GM18505 (cell line): ENCODE measurements at regions not wholly inside any gene's neighbourhood (a gene's known extent, or its start where the extent isn't known, plus 50 kb on each side); places are given as distances from the start of the nearest gene placed in this dataset.

Experiments used
- ATAC-seq: cut with Tn5 transposase; IDR thresholded peaks from one replicate; pipeline ENCODE4 v1.9.1; 2021; ENCODE audit not compliant: unreplicated experiment
- POLR2A ChIP-seq: IDR thresholded peaks from 4 replicates; pipeline ENCODE4 v1.6.1; 2011; ENCODE audit warnings: borderline replicate concordance; ENCODE audit not compliant: insufficient read depth, insufficient read length; ENCODE audit errors: extremely low read depth

GRCh38 chr6:11398451-11399326, 138.9 kb upstream of the TMEM170B start:
- no peak for ATAC-seq
- TF ChIP-seq POLR2A, result no peak

- TF ChIP-seq POLR2A, result no peak
- no peak for ATAC-seq
Measured at GRCh38 chr6:11397622-11398450, 139.7 kb upstream of the TMEM170B start.

- ATAC-seq, result no peak
- no peak for TF ChIP-seq POLR2A
Measured at GRCh38 chr6:11396860-11397259, 140.7 kb upstream of the TMEM170B start.

- ATAC-seq, result no peak
- TF ChIP-seq POLR2A, result no peak
Measured at GRCh38 chr6:11393713-11394627, 143.6 kb upstream of the TMEM170B start.

- ATAC-seq, result no peak
- no peak for TF ChIP-seq POLR2A
Measured at GRCh38 chr6:11392778-11393507, 144.6 kb upstream of the TMEM170B start.

- no peak for TF ChIP-seq POLR2A
- ATAC-seq, result no peak
Measured at GRCh38 chr6:11391934-11392777, 145.4 kb upstream of the TMEM170B start.

- no peak for ATAC-seq
- TF ChIP-seq POLR2A, result no peak
Measured at GRCh38 chr6:11389977-11390376, 147.6 kb upstream of the TMEM170B start.

- no peak for ATAC-seq
- no peak for TF ChIP-seq POLR2A
Measured at GRCh38 chr6:11388983-11389944, 148.3 kb upstream of the TMEM170B start.

GRCh38 chr6:11387707-11388430, 149.7 kb upstream of the TMEM170B start:
- TF ChIP-seq POLR2A, result no peak
- ATAC-seq, result no peak

GRCh38 chr6:11386726-11387125, 150.8 kb upstream of the TMEM170B start:
- ATAC-seq, result no peak
- no peak for TF ChIP-seq POLR2A

- TF ChIP-seq POLR2A, result no peak
Measured at GRCh38 chr6:11386323-11386722, 151.2 kb upstream of the TMEM170B start.

More at GRCh38 chr6:11386323-11386722, 151.2 kb upstream of the TMEM170B start:
- ATAC-seq, result peak; percentile 58
